ENCODE measurements at regions not wholly inside any gene's neighbourhood (a gene's known extent, or its start where the extent isn't known, plus 50 kb on each side); places are given as distances from the start of the nearest gene placed in this dataset.
A peak's percentile ranks its signal among the peaks of the same experiment; 100 is the strongest.

GRCh38 chr13:99911965-99912566, 59.5 kb downstream of the ZIC5 start:
- no peak for DNase-seq

DNA sequence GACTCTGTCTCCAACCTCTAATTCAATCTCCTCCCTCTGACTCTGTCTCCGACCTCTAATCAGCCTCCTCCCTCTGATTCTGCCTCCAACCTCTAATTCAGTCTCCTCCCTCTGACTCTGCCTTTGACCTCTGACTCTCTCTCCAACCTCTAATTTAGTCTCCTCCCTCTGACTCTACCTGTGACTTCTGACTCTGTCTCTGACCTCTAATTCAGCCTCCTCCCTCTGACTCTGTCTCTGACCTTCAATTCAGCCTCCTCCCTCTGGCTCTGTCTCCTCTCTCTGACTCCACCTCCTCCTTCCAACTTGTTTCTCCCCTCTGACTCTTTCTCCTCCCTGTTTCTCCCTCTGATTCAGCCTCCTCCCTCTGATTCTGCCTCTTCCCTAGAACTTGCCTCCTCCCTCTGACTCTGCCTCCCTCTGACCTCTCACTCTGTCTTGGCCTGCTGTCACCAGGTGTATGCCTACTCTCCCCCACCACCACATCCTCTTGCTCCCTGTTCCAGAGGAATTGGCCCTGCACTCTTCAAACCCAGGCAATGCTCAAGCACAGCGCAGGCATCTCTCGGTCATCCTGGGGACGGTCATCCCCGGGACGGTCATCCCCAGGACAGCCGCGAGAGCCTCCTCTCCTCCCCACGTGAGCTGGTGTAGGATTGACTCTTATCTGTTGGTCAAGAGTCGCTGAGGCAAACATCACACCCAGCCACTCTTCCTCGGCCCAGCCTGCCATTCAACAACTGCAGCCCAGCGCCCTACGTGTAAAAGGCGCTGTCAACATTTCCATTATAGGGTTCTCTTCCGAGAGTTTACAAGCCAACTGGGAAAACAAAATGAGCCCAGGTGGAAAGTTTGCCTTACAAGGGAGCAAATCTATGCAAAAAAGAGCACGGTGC, 60.2 kb downstream of the ZIC5 start:
- no peak for DNase-seq

GRCh38 chr13:99909836-99910619, 61.5 kb downstream of the ZIC5 start:
- no peak for DNase-seq

DNA sequence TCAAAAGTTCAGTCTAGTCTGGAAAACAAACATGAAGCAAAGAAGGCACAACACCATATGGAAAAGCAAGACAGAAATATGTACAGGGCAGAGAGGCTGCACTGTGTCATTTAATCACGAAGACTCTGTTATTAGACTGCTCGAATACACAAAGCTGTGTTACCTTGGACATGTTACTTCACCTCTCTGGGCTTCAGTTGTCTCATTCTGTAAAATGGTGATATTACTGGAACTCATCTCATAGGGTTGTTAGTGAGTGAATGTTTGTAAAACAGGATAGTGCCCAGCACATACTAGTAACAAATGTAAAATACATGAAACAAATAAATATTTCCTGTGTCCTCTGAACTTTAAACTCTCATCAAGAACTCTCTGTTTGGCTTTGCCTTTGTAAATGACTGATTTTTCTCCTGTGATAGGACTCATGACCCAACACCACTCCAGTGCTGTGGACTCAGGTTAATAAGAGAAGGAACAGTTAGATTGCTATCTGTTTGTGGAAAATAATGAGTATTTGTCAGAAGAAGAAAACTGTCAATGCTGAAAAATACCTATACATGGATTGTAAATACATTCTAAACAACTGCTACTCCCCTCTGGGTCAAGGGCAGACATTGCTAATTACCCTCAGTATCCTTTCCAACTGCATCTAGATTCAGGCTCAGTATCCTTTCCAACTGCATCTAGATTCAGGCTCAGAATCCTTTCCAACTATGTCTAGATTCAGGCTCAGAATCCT, 62.3 kb downstream of the ZIC5 start:
- no peak for DNase-seq

DNA sequence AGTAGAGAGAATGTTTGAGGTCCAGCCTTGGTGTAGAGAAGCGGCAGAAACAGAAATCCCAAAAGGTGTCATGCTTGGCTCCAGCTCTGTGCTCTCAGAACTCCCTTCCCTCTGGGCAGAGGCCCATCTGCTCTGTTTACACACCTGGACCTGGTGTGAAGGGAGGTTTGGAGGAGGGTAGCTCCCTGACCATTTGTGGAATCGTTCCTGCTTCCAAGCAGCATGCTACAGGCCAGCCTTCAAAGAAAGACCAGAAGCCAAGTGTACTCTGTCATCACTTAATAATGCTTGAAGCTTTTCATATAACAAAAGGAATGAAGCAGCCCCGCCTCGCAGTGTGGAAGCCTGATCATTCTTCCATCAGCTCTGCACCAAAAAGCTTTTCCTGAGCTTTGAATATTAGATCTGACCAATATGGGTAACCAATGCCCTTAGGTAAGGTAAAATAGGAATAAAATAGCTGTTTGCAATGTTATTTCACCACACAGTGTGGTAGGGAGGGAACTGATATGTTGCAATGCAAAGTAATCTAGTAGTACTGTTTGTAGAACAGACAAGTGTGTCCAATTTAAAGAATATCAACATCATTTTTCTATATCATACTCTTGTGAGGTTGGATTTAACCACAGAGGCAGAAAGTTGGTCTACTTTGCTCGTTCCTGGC, 63.3 kb downstream of the ZIC5 start:
- no peak for DNase-seq

DNA sequence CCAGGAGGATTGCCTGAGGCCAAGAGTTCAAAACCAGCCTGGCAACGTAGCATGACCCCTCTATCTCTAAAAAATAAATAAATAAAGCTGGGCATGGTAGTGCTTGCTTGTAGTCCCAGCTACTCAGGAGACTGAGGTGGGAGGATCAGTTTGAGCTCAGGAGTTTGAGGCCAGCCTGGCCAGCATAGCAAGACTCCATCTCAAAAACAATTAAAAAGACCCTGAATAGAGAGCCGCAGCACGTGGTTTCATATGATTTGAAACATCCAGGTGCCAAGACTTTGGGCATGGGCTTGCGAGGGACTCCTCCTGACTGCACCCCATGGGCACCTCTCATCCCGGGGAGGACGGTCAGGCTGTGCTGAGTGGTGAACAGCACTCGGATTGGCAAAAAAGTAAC, 63.9 kb downstream of the ZIC5 start:
- no peak for DNase-seq

DNA sequence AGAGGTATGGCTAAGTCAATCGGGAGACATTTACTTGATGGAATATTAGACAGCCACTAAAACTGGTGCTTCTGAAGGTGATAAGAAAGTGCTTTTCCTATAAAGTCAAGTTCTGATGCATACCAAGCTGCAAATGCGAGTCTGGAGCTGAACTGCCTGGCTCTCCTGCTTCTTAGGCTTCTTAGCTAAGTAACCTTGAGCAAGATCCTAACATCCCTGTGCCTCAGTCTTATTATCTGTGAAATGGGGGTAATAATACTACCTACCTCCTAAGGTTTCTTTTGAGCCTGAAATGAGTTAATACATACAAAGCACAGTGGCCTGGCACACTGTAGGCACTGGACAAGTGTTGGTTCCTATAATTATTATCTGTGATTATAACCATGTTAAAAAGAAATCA, 64.5 kb downstream of the ZIC5 start:
- DNase-seq = no peak

- no peak for DNase-seq
Measured at GRCh38 chr13:99905814-99906213, 65.8 kb downstream of the ZIC5 start.

DNA sequence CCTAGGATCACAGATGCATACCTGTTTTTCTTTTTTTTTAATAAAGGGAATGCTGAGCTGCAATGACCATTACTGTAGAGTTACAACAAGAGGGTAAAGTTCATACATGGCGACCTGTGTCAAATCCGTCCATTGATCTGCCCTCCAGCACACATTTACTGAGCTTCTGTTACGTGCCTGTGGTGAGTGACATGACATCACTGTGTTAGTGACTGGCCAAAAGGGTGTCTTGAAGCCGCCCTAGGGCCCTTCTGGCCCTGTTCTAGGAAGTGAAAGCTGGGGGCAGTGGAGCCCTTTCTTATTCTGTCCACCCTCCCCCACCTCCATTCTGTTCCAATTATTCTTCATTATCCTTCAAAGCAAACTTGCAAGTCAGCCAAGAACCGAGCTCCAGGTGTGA, 66.3 kb downstream of the ZIC5 start:
- no peak for DNase-seq

DNA sequence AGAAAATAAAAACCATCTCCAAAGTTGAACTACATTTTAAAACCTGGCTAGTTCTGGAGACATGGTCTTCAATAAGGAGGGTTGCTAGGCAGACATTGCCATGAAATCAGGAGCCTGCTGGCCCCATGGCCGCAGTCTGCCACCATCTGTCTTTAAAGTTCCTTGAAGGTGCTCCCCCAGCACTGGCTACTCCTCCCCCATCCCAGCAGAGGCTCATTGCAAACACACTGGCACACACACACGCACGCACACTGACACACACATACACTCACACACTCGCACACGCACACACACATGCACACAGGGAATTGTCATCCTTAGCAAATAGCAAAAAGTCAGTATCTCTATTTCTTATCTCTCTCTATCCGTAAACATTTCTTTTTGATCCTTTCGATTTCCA, 68.4 kb downstream of the ZIC5 start:
- DNase-seq = no peak

- DNase-seq = no peak
Measured at GRCh38 chr13:99902657-99903056, 68.9 kb downstream of the ZIC5 start.

DNA sequence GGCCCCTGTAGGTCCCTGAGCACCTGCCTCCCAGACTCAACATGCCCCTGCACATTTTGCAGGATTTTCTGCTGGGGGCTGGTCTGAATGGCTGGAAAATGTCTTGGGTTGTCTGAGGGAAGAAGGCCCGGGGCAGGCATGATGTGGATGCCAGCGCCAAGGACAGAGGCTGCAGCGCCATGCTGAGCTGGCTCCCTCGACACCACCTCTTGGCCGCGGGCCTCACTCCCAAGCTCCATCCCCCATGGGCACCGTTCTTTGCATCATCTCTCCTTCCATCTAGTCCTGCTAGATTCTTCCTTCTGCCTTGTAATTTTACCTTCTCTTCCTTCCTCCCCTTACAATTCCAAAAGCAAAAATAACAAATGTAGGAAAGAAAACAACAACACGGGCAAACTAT, 70.6 kb downstream of the ZIC5 start:
- no peak for DNase-seq

DNA sequence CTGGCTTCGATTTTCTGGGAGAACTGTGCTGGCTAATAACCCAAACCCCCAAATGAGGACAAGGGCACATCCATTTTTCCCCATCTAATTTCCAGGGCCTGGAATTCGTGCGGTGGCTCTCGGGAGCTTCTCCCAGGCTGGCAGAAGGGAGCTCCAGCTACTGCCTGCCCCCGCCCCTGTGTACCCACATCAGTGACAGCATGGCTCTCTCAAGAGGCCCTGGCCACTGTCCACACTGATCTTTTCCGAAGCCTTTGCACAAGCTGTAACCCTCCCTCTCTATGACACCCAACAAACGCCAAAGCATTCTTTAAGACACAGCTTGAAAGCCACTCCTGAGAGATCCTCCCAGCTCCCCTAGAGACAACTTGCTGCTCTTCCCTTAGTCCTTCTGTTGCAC, 73.1 kb downstream of the ZIC5 start:
- peak in 2 of 56 donors; percentile 14 to 17 for DNase-seq

DNA sequence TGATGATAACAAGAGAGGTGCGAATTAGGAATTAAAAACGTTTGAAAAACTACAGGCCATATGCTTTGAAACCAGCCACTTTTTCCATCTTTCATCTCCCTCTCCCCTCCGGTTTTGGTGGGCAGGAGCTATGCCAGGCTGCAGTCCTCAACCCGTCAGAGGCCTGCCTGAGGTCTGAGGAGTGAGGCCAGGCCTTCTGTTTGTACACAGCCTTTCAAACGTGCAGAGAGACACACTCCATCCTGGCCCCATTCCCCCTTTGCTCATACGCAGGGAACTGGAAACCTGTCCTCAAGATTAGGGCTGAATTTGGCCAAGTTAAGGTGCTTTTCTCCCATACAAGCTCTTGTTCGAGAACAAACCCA, 74.5 kb downstream of the ZIC5 start:
- no peak for DNase-seq

GRCh38 chr13:99896369-99897075, 75.0 kb downstream of the ZIC5 start:
- DNase-seq = no peak

DNA sequence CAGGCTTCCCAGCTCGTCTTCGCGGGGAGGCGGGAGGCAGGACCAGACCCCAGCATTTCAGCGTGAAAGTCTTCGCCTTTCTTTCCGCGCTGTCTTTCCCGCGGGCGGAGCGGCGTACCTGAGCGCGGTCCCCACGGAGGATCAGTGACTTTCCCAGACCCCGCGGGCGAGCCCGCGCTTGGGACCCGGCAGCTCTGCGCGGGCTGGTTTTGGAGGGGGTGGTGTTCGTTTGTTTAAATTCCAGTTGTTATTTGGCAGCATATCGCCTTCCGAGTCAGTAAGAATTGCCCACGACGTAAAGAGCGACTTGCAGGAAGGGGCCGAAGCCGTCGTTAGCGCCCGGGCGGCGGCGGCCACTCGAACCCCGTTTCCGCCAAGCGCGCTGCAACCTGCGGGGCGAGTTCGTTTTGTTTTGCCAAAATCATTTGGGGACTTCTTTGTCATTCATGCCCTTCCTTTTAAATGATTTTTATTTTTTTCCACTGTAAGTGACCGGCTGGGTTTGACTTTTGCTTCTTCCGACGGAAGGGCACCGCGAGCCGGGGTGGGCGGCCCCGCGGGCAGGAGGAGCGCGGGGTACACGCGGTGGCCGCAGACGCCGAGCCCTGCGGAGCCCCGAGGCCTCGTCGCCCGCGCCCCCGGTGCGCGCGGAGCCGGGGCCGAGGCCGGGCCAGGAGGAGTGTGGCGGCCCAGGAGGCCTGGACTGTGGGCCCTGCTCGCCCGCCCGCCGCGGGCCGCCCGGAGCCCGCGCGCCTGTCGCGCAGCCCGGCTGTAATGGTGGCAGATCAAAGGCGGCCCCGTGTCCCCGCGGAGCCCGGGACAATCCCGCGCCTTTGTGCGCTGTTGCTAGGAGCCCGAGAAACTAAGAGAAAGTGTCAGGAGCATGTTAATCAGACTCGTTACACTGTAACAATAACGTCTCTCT, 75.9 kb downstream of the ZIC5 start:
- peak in 20 of 56 donors; percentile 3 to 67 (median 26) for DNase-seq

GRCh38 chr13:99894840-99895443, 76.6 kb downstream of the ZIC5 start:
- no peak for DNase-seq

- DNase-seq = no peak
Measured at GRCh38 chr13:99894105-99894839, 77.3 kb downstream of the ZIC5 start.

All from nucleus accumbens (tissue), 56 donors.